ENCODE measurements at regions not wholly inside any gene's neighbourhood (a gene's known extent, or its start where the extent isn't known, plus 50 kb on each side); places are given as distances from the start of the nearest gene placed in this dataset.

GRCh38 chr13:34733721-34734120, 208.3 kb upstream of the NBEA start:
- no peak for DNase-seq
- no peaks in the 10 kb centered on the region for H3K36me3 Mint-ChIP-seq
- intact Hi-C loops (cut with micrococcal nuclease) = no loop called here
- Histone ChIP-seq H3K4me2 (replicated peaks; ENCODE audit: extremely low read depth, low read length, poor library complexity, severe bottlenecking) (no peak overlapping the region), H3K79me2 (ENCODE audit: insufficient read depth, low read length) (no peaks in the 10 kb centered on the region), H4K20me1 (ENCODE audit: insufficient read depth, low read length) (no peaks in the 10 kb centered on the region), H2AFZ (ENCODE audit: insufficient read depth, low read depth, low read length, poor library complexity, severe bottlenecking) (no peak overlapping the region), H3K4me1 (ENCODE audit: control insufficient read depth in 1 of 2, insufficient read depth in 2 of 2, low read length in 2 of 2) (no peaks in the 10 kb centered on the region), H3K9ac (ENCODE audit: insufficient read depth, low read length, poor library complexity, severe bottlenecking) (no peak overlapping the region), H3K27me3 (ENCODE audit: control insufficient read depth in 2 of 2, insufficient read depth in 2 of 2, low read length in 2 of 2) (no peaks in the 10 kb centered on the region), H3K9me3 (replicated peaks in 1 of 2; ENCODE audit: control insufficient read depth in 1 of 2, insufficient read depth in 1 of 2, low read length in 2 of 2) (no peaks in the 10 kb centered on the region), H3K4me3 (replicated peaks in 1 of 3; ENCODE audit: low read depth in 2 of 3, low read length in 3 of 3) (no peak overlapping the region), H3K36me3 (replicated peaks in 1 of 2; ENCODE audit: control insufficient read depth in 1 of 2, insufficient read depth in 2 of 2, low read length in 2 of 2) (no peaks in the 10 kb centered on the region), H3K27ac (ENCODE audit: low read depth in 1 of 2, low read length in 2 of 2) (no peak overlapping the region)
- no peaks in the 10 kb centered on the region for H3K27me3 Mint-ChIP-seq (ENCODE audit: low read depth in 3 of 3)
- no peak overlapping the region for H3K4me3 Mint-ChIP-seq
- H3K27ac Mint-ChIP-seq = no peak overlapping the region
- 90% methylated on average over 2 of the region's 3 CpGs for WGBS (ENCODE audit: insufficient coverage)
- H3K4me1 Mint-ChIP-seq = no peaks in the 10 kb centered on the region
- no peak for TF ChIP-seq CTCF (IDR thresholded peaks at IDR 0.05)
- H3K9me3 Mint-ChIP-seq = peaks cover 0 to 4% (median 0%) of the 10 kb centered on the region in 7 donors

DNA sequence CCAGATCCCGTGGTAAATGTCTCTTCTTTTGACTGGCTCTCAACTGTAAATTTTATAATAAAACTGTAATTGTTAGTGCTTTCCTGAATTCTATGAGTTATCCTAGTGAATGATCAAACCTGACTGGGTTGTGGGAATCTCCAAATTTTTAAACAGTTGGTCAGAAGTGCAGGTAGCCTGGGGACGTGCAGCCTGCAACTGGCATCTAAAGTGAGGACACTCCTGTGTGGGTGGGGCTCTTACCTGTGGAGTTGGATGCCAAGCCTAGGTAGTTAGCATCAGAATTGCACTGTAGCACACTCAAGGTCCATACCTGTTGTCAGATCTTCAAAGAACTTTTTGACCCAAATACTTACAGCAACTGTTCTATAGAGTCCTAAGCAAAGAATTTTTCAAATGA, 207.1 kb upstream of the NBEA start:
- no peak overlapping the region for H3K4me3 Mint-ChIP-seq
- H3K9me3 ChIP-seq (replicated peaks in 1 of 2; ENCODE audit: control insufficient read depth in 1 of 2, insufficient read depth in 1 of 2, low read length in 2 of 2) = no peaks in the 10 kb centered on the region
- H3K27me3 ChIP-seq (ENCODE audit: control insufficient read depth in 2 of 2, insufficient read depth in 2 of 2, low read length in 2 of 2) = no peaks in the 10 kb centered on the region
- no peaks in the 10 kb centered on the region for H3K4me1 Mint-ChIP-seq
- H3K9me3 Mint-ChIP-seq = peaks cover 0 to 4% (median 0%) of the 10 kb centered on the region in 7 donors
- no peaks in the 10 kb centered on the region for H3K36me3 ChIP-seq (replicated peaks in 1 of 2; ENCODE audit: control insufficient read depth in 1 of 2, insufficient read depth in 2 of 2, low read length in 2 of 2)
- no peaks in the 10 kb centered on the region for H4K20me1 ChIP-seq (ENCODE audit: insufficient read depth, low read length)
- no peak overlapping the region for H3K4me2 ChIP-seq (replicated peaks; ENCODE audit: extremely low read depth, low read length, poor library complexity, severe bottlenecking)
- no peak for DNase-seq
- TF ChIP-seq CTCF (IDR thresholded peaks at IDR 0.05) = no peak
- no peaks in the 10 kb centered on the region for H3K36me3 Mint-ChIP-seq
- no peaks in the 10 kb centered on the region for H3K4me1 ChIP-seq (ENCODE audit: control insufficient read depth in 1 of 2, insufficient read depth in 2 of 2, low read length in 2 of 2)
- H3K27ac ChIP-seq (ENCODE audit: low read depth in 1 of 2, low read length in 2 of 2) = no peak overlapping the region
- intact Hi-C loops (cut with micrococcal nuclease) = no loop called here
- H2AFZ ChIP-seq (ENCODE audit: insufficient read depth, low read depth, low read length, poor library complexity, severe bottlenecking) = no peak overlapping the region
- H3K79me2 ChIP-seq (ENCODE audit: insufficient read depth, low read length) = no peaks in the 10 kb centered on the region
- H3K27ac Mint-ChIP-seq = no peak overlapping the region
- H3K4me3 ChIP-seq (replicated peaks in 1 of 3; ENCODE audit: low read depth in 2 of 3, low read length in 3 of 3) = no peak overlapping the region
- 100% methylated on average over 1 of the region's 2 CpGs for WGBS (ENCODE audit: insufficient coverage)
- no peak overlapping the region for H3K9ac ChIP-seq (ENCODE audit: insufficient read depth, low read length, poor library complexity, severe bottlenecking)
- H3K27me3 Mint-ChIP-seq (ENCODE audit: low read depth in 3 of 3) = no peaks in the 10 kb centered on the region
